ENCODE measurements at regions not wholly inside any gene's neighbourhood (a gene's known extent, or its start where the extent isn't known, plus 50 kb on each side); places are given as distances from the start of the nearest gene placed in this dataset.
"Not testable (repeated sequence)": the region's sequence is repeated elsewhere in the genome, so short reads cannot be mapped to it uniquely, and the experiment has no call there.

- DNase-seq = peak; percentile 63
Observed at GRCh38 chr3:177483182-177483967, 286.1 kb upstream of the TBL1XR1 start.

- DNase-seq = no peak
Observed at GRCh38 chr3:177484206-177484605, 286.9 kb upstream of the TBL1XR1 start.

- no peak for DNase-seq
Observed at GRCh38 chr3:177484926-177485325, 287.6 kb upstream of the TBL1XR1 start.

DNA sequence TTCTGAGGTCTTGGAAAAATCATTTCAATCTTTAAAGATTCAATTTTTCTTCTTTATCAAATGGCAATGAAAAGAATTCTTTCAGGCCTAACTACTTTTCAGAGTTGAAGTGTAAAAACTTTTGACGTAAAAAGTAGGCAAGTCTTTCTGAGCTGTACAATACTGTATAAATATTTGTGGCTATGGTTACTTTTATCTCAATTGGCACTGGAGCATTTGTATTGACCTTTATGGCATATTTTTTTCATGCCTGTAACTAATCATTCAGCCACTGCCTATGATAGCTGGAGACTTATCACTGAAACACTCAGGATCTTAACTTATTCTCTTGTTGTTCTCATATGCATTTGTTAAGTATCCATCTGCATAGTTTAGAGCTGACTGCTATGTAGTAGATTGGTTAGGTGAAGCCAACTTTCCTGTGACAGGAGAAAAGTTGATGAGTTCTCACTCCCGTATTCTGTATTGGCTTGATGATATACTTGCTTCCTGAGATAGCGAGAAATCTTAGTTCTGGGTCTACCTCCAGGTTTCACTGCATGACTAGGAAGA, 290.4 kb upstream of the TBL1XR1 start:
- no peak for DNase-seq

- no peak for DNase-seq
Observed at GRCh38 chr3:177488740-177489139, 291.5 kb upstream of the TBL1XR1 start.

- DNase-seq = no peak
Observed at GRCh38 chr3:177490626-177491025, 293.3 kb upstream of the TBL1XR1 start.

GRCh38 chr3:177491296-177492032, 294.2 kb upstream of the TBL1XR1 start:
- DNase-seq = no peak

DNA sequence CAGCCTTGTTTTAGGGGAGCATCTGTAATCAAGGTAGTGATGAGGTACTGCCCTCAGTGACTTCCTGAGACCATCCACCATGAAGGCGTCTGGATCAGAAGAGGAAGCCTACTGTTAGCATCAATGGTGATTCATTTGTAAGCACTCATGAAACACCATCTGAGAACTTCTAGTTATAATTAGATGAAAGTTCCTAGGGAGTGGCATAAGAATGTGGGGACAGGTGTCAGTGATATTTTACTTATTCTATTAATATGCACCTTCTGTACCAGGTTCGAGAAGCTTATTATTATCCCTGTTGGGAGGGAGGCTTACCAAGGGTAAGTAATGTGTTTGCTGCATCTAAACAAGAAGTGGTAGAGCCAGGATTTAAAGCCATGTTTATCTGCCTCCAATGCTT, 295.8 kb upstream of the TBL1XR1 start:
- DNase-seq = no peak

DNA sequence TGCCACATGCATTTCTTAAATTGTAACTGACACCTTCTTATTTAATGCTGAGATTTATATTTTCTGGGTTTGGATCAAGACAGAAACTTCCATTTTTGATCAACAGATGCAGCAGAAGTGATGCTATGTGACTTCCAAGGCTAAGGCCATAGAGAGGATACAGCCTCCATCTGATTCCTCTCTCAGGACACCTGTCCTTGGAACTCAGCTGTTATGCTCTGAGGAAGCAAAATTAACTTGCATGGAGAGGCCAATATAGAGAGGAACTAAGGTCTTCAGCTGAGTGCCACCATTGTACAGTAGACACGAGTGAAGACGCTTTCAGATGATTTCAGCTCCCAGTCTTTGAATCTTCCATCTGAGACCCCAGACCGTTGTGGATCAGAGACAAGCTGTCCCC, 296.9 kb upstream of the TBL1XR1 start:
- no peak for DNase-seq

GRCh38 chr3:177495566-177495965, 298.3 kb upstream of the TBL1XR1 start:
- peak; percentile 31 for DNase-seq

GRCh38 chr3:177498037-177498857, 301.0 kb upstream of the TBL1XR1 start:
- DNase-seq = no peak

DNA sequence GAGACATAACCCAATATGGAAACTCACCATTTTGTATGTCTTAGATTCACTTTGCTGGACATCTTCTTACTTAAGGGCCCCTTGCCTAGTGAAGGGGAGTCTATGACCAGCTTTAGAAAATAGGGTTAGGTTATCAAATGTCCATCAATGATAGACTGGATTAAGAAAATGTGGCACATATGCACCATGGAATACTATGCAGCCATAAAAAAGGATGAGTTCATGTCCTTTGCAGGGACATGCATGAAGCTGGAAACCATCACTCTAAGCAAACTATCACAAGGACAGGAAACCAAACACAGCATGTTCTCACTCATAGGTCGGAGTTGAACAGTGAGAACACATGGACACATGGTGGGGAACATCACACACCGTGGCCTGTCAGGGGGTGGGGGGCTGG, 301.8 kb upstream of the TBL1XR1 start:
- not testable (repeated sequence) for DNase-seq

GRCh38 chr3:177499779-177500423, 302.6 kb upstream of the TBL1XR1 start:
- DNase-seq = no peak

DNA sequence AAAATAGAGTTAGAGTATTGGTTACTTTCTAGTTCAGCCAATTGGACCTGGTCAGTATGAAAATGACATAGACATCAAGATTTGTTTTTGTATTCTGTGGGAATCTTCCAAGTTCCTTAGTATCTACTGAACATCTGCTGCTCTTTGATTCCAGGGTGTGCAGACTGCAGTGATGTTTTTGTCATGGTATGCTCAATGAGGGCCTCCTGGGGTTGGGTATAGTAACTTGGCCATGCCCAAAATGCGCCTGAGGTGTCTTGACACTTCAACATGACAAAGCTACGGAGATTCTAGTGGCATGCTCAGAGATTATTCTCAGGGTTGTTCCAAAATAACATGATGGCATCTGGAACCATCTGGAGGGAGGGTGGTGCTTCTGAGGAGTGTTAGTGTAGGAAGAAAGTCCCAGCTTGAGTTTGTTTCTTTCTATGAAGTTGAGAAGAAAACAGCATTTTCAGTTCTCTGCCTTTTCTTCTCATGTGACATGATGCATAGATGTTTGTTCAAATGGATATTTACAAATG, 313.5 kb upstream of the TBL1XR1 start:
- DNase-seq = no peak

DNA sequence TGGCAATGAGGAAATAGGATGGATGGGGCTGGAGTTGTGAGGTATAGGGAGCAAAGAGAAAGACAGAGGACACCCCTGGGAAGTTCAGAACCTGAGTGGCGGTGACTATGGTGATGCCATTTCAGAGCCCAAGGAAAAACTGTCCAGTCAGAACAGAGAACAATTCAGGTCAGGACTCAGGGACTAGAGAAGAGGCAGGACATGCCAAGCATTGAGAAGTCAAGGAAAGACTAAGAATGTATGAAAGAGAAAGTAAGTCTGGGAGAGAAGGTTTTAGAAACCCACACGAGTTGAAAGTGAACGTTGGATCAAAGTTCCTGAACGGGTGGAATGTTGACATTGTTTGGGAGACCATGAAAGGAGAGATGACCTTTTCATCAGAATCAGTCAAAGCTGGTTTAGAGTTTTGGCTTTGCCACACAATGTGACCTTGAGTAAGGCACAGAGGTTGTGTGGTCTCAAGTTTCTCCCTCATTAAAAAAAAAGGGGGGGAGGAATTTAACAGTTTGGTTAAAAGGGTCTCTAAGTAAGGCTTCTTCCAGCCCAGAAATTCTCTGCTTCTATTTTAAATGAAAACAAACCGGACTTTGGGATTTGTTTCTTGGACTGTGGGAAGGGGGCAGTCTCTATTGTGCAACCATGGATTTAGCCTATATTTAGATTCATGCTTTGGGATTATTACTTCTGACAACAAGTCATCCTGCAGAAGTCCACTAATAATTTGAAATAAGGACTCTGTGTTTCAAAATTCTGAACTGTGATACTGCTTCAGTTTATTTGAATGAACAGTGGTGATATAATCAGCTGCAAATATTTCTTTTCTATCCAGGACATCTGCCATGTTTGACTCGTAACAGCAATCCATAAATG, 315.9 kb upstream of the TBL1XR1 start:
- no peak for DNase-seq

- no peak for DNase-seq
Observed at GRCh38 chr3:177513815-177514610, 316.7 kb upstream of the TBL1XR1 start.

DNA sequence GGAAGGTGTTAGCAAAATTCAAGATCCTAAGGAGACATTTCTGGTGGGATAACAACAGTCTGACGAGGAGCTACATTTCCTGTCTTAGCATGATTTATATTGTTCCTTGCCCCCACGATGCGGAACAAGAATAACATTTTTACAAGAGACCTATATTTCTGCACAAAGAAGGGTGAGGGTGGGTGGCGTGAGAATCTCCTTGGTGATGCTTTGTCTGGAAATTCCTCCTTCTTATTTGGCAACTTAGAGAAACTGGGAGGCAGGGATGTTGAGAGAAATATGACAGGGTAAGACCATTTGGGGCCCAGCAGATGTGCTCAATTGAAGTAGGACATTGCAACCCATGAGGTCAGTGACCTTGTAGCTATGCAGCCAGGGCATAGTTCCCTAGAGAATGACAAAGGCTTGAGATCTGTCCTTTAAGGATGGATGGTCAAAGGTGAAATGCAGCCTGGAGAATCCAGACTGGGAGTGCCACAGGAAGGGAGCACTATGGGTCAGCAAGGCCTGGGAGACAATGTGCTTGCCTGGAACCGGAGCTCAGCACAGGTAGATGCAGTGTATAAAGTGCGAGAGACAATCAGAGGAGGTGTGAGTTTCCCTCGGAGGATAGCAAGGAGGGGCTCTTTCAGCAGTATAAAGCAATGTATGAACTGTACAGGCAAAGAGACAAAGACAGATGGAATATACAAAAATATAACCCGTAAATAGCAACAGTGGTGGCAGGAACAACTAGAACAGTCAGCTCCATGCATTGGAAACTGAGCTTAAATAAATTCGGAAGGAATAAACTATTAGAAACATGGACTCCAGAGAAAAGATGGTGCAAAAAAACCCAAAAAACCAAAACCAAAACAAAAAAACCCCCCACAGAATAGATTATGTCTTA, 317.6 kb upstream of the TBL1XR1 start:
- no peak for DNase-seq

- DNase-seq = no peak
Observed at GRCh38 chr3:177515786-177516157, 318.5 kb upstream of the TBL1XR1 start.

Measured in NCI-H82 (cell line).